Spleen (tissue), 11 donors: ENCODE measurements at regions not wholly inside any gene's neighbourhood (a gene's known extent, or its start where the extent isn't known, plus 50 kb on each side); places are given as distances from the start of the nearest gene placed in this dataset.

Experiments used
- DNase-seq: peaks from one replicate; pipeline ENCODE4 v3.0.0-alpha.2; 2020
- H3K27ac ChIP-seq, 8 donors: fragments of 200-600 bp; sonication (generic) in 7 of 8; 1 replicate in 4 of 8; 2 replicates in 4 of 8; pipeline versions ENCODE4 v1.5.0 to v1.8.0; 2016 to 2021; ENCODE audit warnings: inconsistent platforms in 4 of 8, mild to moderate bottlenecking in 4 of 8, moderate library complexity in 1 of 8
- H3K27me3 ChIP-seq, 7 donors: fragments of 200-600 bp; sonication (generic) in 6 of 7; replicated peaks in 1 of 7; 1 replicate in 4 of 7; 2 replicates in 3 of 7; pipeline versions ENCODE4 v1.5.0 to v1.8.0; 2016 to 2021; ENCODE audit warnings: inconsistent platforms in 3 of 7, mild to moderate bottlenecking in 1 of 7
- H3K36me3 ChIP-seq, 6 donors: fragments of 200-600 bp; sonication (generic) in 5 of 6; 1 replicate in 4 of 6; 2 replicates in 2 of 6; pipeline versions ENCODE4 v1.5.0 to v1.8.0; 2016 to 2021; ENCODE audit warnings: inconsistent platforms in 2 of 6
- H3K4me1 ChIP-seq, 6 donors: fragments of 200-600 bp; sonication (generic) in 5 of 6; 1 replicate in 3 of 6; 2 replicates in 3 of 6; pipeline versions ENCODE4 v1.5.0 to v1.8.0; 2016 to 2021; ENCODE audit warnings: inconsistent platforms in 3 of 6
- H3K4me3 ChIP-seq, 8 donors: fragments of 200-600 bp; sonication (generic) in 7 of 8; 1 replicate in 4 of 8; 2 replicates in 4 of 8; pipeline versions ENCODE4 v1.5.0 to v1.8.0; 2016 to 2021; ENCODE audit warnings: inconsistent platforms in 4 of 8, mild to moderate bottlenecking in 4 of 8, moderate library complexity in 2 of 8
- H3K9me3 ChIP-seq, 8 donors: fragments of 200-600 bp; sonication (generic) in 7 of 8; 1 replicate in 4 of 8; 2 replicates in 4 of 8; pipeline versions ENCODE4 v1.5.0 to v1.8.0; 2016 to 2021; ENCODE audit warnings: inconsistent platforms in 4 of 8
- POLR2A ChIP-seq, 3 donors: fragments of 450-650 bp; IDR thresholded peaks; one replicate each; pipeline ENCODE4 v1.5.1; 2017; ENCODE audit warnings: antibody characterized with exemption in 3 of 3, mild to moderate bottlenecking in 1 of 3
- POLR2AphosphoS5 ChIP-seq, 3 donors: sonication (generic); formaldehyde crosslinking; IDR thresholded peaks; one replicate each; pipeline ENCODE4 v1.5.1; 2017; ENCODE audit warnings: antibody characterized with exemption in 3 of 3
- WGBS, 5 donors: extraction: QIAGEN DNeasy Blood & Tissue Kit in 3 of 5; methylation state at CpG; one replicate each; pipeline versions ENCODE4 v1.1.5 to v1.1.7; 2013 to 2018; 5-methylcytosine and 5-hydroxymethylcytosine counted together
- intact Hi-C: fragments of 100-400 bp; cut with DNase I; formaldehyde crosslinking; loops from one replicate; pipeline ENCODE4 v1.15.0; 2023; ENCODE audit warnings: low total_unique reads
- TF ChIP-seq, protein P1 (sequence below), 11 experiments: fragments of 200-600 bp in 7 of 11; fragments of 450-650 bp in 4 of 11; sonication (generic) in 4 of 11; IDR thresholded peaks in 8 of 11; conservative IDR thresholded peaks in 3 of 11; 1 replicate in 7 of 11; 2 replicates in 4 of 11; pipeline versions ENCODE4 v1.4.0 to v1.8.0; 2016 to 2021; ENCODE audit warnings: antibody characterized with exemption in 11 of 11, inconsistent platforms in 4 of 11, mild to moderate bottlenecking in 1 of 11
- donor health status: healthy with polysubstance abuse.
- donor health status: DM: no; HTN: no; CAD: no; lungs with moderate emphysema.
- donor health status: DM: no; HTN: no; CAD: no.
- donor health status: Bipolar disorder and iron deficiency.
- donor health status: healthy.
- donor health status: DM: no; HTN: no; CAD: no.
- donor health status: DM: yes; HTN: yes; CAD: no.

DNA sequence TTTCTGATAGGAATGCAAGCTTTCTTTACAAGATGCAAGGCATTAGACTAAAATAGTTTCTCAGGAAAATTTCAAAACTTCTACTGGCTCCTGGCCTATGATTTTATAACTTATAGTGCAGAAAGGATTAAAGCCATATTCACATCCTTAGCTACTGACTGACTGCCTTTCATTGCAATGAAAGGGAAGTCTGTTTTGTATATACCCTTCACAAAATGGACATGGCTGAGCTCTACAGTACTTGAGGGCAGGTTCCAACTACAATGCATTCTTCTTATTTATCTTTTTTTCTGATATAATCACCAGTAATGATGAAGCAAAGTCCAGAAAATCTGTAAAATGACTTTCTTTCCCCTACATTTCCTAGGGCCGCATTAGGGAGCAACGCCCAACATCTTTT, 100.5 kb upstream of the ESRRG start:
- WGBS, 5 donors: 87 to 100% (median 90%) methylated on average over 2 of the region's 2 CpGs
- Histone ChIP-seq H3K4me1 (no peaks in the 10 kb centered on the region), H3K9me3 (no peaks in the 10 kb centered on the region), H3K27ac (no peak overlapping the region), H3K27me3 (no peaks in the 10 kb centered on the region), H3K36me3 (no peaks in the 10 kb centered on the region), H3K4me3 (no peak overlapping the region)
- DNase-seq: no peak
- TF ChIP-seq POLR2AphosphoS5 (IDR thresholded peaks at IDR 0.05) (no peak), POLR2A (IDR thresholded peaks at IDR 0.05) (no peak)
- TF ChIP-seq, protein P1, sequence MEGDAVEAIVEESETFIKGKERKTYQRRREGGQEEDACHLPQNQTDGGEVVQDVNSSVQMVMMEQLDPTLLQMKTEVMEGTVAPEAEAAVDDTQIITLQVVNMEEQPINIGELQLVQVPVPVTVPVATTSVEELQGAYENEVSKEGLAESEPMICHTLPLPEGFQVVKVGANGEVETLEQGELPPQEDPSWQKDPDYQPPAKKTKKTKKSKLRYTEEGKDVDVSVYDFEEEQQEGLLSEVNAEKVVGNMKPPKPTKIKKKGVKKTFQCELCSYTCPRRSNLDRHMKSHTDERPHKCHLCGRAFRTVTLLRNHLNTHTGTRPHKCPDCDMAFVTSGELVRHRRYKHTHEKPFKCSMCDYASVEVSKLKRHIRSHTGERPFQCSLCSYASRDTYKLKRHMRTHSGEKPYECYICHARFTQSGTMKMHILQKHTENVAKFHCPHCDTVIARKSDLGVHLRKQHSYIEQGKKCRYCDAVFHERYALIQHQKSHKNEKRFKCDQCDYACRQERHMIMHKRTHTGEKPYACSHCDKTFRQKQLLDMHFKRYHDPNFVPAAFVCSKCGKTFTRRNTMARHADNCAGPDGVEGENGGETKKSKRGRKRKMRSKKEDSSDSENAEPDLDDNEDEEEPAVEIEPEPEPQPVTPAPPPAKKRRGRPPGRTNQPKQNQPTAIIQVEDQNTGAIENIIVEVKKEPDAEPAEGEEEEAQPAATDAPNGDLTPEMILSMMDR (IDR thresholded peaks at IDR 0.05 in 8 of 11, conservative IDR thresholded peaks at IDR 0.05 in 3 of 11): no peak
- intact Hi-C loops: no loop called here

DNA sequence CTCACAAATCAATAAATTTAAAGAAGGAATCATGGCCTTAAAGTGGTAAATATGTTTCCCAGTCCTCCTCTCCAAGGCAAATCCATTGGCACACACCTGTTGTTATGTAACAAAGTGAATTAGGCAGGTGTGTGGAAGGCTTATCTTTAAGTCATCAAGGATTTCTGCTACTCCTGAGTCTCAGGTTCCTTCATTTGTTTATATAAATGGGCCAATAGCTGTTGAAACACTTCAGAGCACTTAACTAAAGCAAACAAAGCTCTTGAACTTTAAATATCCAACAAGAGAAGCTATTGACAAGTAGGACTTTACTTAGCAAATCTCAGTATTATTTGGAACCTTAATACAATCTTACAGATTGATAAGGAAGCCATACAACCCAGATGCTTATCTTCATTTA, 99.3 kb upstream of the ESRRG start:
- intact Hi-C loops: no loop called here
- Histone ChIP-seq H3K4me1 (no peaks in the 10 kb centered on the region), H3K36me3 (no peaks in the 10 kb centered on the region), H3K27ac (no peak overlapping the region), H3K4me3 (no peak overlapping the region), H3K9me3 (no peaks in the 10 kb centered on the region), H3K27me3 (no peaks in the 10 kb centered on the region)
- no peak for DNase-seq
- no peak for TF ChIP-seq POLR2A (IDR thresholded peaks at IDR 0.05)
- no peak for TF ChIP-seq POLR2AphosphoS5 (IDR thresholded peaks at IDR 0.05)
- TF ChIP-seq, protein P1 (IDR thresholded peaks at IDR 0.05 in 8 of 11, conservative IDR thresholded peaks at IDR 0.05 in 3 of 11): no peak

DNA sequence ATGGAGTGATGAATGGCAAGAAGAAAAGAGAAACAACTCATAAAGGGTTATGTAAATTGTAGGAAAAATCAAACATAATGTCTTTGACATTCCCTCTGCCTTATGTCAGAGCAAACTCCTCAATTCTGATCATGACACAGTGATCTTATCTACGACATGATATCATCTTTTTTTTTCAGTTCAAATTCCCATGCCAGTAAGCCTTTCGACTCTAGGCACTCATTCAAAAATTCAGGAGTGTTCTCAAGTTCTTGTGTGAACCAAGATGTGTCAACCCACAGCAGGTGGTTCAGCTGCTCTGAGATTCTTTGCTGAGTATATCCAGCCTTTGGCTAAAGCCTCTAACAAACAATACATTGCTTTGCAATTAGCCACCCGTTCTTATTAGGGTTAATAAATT, 97.1 kb upstream of the ESRRG start:
- 60 to 73% (median 68%) methylated on average over 3 of the region's 3 CpGs for WGBS, 5 donors
- Histone ChIP-seq H3K36me3 (no peaks in the 10 kb centered on the region), H3K4me1 (no peaks in the 10 kb centered on the region)

DNA sequence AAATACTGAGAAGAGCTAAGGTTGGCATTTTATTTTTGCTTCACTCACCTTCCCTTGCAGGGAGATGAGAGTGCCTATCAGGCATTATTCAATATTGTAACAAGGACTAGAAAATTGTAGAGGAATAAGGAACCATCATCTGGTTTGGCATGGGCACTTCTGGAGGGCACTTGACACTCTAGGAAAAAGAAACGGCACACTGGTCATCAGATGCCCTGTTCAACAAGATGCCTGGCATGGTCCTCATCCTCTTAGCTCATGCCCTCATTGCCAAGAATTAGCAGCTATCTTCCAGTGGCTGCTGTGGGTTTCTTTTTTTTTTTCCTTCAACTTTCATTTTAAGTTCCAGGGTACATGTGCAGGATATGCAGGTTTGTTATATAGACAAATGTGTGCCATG, 95.1 kb upstream of the ESRRG start:
- WGBS, 5 donors: 80 to 91% (median 84%) methylated on average over 1 of the region's 1 CpG
- TF ChIP-seq POLR2AphosphoS5 (IDR thresholded peaks at IDR 0.05): no peak
- TF ChIP-seq POLR2A (IDR thresholded peaks at IDR 0.05): no peak
- TF ChIP-seq, protein P1 (IDR thresholded peaks at IDR 0.05 in 8 of 11, conservative IDR thresholded peaks at IDR 0.05 in 3 of 11): no peak
- intact Hi-C loops: no loop called here

More for the DNA sequence above, 97.1 kb upstream of the ESRRG start:
- Histone ChIP-seq H3K9me3 (no peaks in the 10 kb centered on the region), H3K4me3 (no peak overlapping the region), H3K27me3 (no peaks in the 10 kb centered on the region), H3K27ac (no peak overlapping the region)
- intact Hi-C loops: no loop called here
- TF ChIP-seq POLR2A (IDR thresholded peaks at IDR 0.05) (no peak), POLR2AphosphoS5 (IDR thresholded peaks at IDR 0.05) (no peak)
- TF ChIP-seq, protein P1 (IDR thresholded peaks at IDR 0.05 in 8 of 11, conservative IDR thresholded peaks at IDR 0.05 in 3 of 11): no peak
- DNase-seq: no peak

More for the DNA sequence above, 95.1 kb upstream of the ESRRG start:
- H3K36me3 ChIP-seq: no peaks in the 10 kb centered on the region
- H3K27ac ChIP-seq: no peak overlapping the region
- H3K4me3 ChIP-seq: no peak overlapping the region
- DNase-seq: no peak
- H3K9me3 ChIP-seq: no peaks in the 10 kb centered on the region
- H3K27me3 ChIP-seq: no peaks in the 10 kb centered on the region
- H3K4me1 ChIP-seq: no peaks in the 10 kb centered on the region
